ENCODE measurements at regions not wholly inside any gene's neighbourhood (a gene's known extent, or its start where the extent isn't known, plus 50 kb on each side); places are given as distances from the start of the nearest gene placed in this dataset.

DNA sequence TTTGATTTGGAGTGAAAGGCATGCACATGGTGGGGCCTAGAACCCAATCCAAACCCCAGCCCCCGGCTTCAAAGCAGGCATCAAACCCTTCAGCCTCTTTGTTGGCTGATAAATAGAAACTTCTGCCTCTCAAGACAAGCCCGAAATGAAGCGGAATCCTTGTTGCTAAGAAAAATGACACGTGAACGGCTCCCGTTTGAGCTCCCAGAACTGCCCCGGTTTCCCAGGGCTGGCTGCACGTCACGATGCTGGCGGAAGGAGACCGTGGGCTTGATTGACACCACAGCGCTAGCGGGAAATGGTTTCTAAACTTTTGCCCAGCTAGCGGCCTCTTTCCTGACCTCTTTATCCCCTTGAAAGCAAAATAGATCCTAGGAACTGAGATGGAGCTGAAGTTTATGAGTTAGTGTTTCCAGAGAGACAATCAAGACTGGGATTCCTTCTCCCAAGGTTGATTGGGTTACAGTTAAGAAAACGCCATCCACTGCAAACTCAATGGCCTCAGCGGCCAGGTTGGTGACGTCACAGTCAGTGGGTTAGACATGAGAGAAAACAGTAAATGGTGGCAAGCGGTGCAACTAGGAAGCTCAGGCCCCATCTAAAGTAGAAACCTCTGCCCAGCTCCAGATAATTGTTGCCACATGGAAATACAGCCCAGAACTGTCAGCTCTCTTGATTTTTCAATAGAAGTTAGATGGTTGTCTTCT lies 117.0 kb downstream of the ANKRD60 start:
- DNase-seq (ENCODE audit: low read depth in 3 of 3): no peak

DNA sequence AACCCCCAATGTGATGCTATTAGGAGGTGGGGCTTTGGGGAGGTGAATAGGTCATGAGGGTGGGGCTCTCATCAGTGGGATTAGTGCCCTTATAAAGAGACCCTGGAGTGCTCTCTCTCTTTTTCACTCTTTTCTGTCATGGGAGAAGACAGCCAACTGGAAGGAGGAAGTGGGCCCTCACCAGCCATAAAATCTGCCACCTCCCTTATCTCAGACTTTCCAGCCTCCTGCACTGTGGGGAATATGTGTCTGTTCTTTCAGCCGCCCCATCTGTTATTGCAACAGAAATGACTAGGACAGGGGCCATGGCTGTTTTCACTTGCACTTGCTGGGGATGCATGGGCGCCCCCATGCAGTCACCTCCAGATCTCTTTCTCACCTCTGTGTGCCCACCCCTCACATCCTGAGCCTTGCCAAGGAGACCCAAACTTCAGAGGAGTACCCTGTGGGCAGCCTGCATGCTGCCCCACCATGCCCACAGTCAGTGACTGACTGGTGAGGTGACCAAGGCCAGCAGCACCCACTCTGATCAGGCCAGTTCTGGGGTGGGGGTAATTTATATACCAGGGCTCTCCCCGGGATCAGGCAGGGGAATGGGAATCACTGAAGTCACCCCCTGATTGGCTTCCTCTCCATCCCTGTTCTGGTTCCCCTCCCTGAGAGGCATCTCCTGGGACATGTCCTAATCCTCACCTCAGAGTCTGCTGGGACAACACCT lies 118.4 kb downstream of the ANKRD60 start:
- DNase-seq (ENCODE audit: low read depth in 3 of 3): no peak

DNA sequence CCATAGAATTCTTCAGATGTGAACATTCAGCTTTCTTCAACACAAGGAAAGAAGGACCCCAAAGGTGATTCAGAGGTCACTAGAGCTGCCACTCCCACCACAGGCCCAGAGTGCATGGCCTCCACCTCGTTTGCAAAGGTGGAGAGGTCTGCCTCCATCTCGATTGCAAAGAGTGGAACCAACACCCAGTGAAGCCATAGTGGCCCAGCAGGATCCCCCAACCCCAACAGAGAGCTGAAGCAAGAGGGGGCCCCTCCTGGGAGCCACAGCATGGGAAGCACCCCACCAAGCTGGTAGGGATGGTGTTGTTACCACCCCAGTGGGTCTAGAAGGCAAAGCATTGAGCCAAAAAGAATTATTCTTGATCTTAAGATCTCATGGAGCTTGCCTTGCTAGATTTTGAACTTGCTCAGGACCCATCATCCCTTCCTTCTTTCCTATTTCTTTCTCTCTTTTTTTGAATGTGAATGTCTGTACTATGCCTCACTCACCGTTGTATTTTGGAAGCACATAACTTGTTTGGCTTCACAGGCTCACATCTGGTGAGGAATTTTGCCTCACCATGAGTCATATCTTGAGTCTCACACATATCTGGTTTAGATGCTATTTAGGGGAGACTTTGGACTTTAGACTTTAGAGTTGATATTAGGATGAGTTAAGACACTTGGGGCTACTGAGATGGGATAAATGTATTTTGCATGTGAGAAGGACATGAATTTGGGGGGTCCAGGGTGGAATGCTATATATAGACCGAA lies 119.2 kb downstream of the ANKRD60 start:
- DNase-seq (ENCODE audit: low read depth in 3 of 3): no peak

- no peak for DNase-seq (ENCODE audit: low read depth in 3 of 3)
Observed at GRCh38 chr20:58107533-58107932, 120.9 kb downstream of the ANKRD60 start.

- no peak for DNase-seq (ENCODE audit: low read depth in 3 of 3)
Observed at GRCh38 chr20:58106143-58106750, 122.2 kb downstream of the ANKRD60 start.

DNA sequence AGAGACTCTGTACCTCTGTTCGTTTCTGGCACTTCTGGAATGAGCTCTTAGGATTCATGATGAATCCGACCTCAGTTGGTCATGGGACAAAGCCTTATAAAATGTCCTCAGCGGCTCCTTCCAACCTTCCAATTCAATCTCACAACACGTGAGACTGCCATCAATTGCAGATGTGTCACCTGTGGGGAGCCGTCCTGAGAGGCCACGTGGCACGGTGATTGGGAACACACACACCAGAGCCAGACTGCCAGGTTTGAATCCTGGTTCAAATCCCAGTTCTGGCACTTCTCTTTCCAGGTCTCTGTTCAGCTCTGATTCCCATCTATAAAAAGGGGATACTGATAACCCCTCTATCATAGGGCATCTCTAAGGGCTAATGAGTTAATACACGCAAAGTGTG lies 124.5 kb downstream of the ANKRD60 start:
- DNase-seq (ENCODE audit: low read depth in 3 of 3): no peak

DNA sequence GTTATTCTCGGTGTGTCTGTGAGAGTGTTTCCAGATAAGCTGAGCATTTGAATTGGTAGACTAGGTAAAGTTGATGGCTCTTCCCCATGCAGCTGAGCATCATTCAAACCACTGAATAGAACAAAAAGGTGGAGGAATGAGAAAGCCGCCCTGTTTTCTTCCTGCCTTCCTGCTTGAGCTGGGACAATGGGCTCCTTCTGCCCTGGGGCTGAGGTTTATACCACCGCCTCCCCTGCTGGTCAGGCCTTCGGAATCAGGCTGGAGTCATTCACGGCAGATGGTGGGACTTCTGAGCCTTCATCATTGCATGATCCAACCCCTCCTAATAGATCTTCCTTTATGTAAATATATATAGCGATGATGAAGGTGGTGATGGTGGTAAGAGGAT lies 124.9 kb downstream of the ANKRD60 start:
- DNase-seq (ENCODE audit: low read depth in 3 of 3): no peak

GRCh38 chr20:58102744-58103516 lies 125.5 kb downstream of the ANKRD60 start:
- peak in 2 of 3 experiments; percentile 5 to 45 for DNase-seq (ENCODE audit: low read depth in 3 of 3)

DNA sequence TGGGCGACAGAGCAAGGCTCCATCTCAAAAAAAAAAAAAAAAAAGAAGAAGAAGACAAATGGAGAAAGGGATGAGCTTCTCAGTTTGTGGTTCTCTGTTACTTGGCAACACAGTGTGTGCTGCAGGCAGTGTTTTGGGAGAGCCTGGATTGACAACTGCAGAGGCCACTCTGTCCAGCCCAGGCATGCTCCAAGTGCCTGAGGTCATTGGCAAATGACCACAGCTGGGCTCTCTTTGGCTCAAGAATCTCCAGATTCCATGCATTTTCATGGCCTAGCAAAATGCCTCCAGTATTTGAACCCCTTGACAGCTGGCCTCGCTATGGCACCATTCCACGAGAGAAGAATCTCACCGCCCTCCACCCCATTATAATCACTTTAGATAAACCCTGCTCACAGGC lies 126.2 kb downstream of the ANKRD60 start:
- DNase-seq (ENCODE audit: low read depth in 3 of 3): no peak

- DNase-seq (ENCODE audit: low read depth in 3 of 3): no peak
Observed at GRCh38 chr20:58100731-58101356, 127.6 kb downstream of the ANKRD60 start.

DNA sequence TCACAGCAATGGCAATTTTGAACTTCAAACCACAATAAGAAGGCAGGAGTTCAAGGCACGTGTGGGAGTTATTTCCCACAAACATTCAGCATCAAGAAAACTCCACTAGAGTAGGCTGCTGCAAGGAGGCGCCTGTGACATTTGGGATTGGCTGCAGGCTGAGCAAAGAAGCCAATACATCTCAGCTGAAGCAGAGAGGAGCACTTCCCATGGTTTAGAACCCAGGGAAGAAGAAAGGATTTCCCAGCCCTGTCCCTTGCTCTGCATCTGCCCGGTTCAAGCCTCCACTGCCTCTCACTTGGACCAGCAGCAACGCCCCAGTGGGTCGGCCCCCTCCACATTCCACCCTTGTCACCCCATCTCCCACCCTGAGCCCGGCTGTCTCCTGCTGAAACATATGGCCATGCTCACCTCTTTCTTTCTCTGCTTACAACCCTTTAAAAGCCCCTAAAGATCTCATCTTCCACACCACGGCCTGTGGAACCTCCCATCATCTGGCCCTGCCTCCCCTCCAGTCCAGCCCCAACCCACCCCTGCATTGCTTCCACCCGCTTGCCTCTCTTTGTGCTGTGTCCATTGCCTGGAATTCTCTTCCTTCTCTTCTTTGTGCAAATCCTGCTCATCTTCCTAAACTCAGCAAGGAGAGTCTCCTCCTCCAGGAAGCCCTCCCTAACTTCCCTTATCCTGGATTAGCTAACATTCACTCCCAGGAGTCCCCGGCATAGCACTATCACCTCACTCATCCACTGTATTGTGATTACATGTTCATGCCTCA lies 128.3 kb downstream of the ANKRD60 start:
- no peak for DNase-seq (ENCODE audit: low read depth in 3 of 3)

GRCh38 chr20:58099291-58099935 lies 129.0 kb downstream of the ANKRD60 start:
- DNase-seq (ENCODE audit: low read depth in 3 of 3): no peak

GRCh38 chr20:58098571-58098970 lies 129.9 kb downstream of the ANKRD60 start:
- no peak for DNase-seq (ENCODE audit: low read depth in 3 of 3)

- no peak for DNase-seq (ENCODE audit: low read depth in 3 of 3)
Observed at GRCh38 chr20:58097943-58098342, 130.5 kb downstream of the ANKRD60 start.

GRCh38 chr20:58097429-58097828 lies 131.0 kb downstream of the ANKRD60 start:
- no peak for DNase-seq (ENCODE audit: low read depth in 3 of 3)

- DNase-seq (ENCODE audit: low read depth in 3 of 3): no peak
Observed at GRCh38 chr20:58096880-58097423, 131.5 kb downstream of the ANKRD60 start.

- DNase-seq (ENCODE audit: low read depth in 3 of 3): no peak
Observed at GRCh38 chr20:58094698-58095097, 133.8 kb downstream of the ANKRD60 start.

DNA sequence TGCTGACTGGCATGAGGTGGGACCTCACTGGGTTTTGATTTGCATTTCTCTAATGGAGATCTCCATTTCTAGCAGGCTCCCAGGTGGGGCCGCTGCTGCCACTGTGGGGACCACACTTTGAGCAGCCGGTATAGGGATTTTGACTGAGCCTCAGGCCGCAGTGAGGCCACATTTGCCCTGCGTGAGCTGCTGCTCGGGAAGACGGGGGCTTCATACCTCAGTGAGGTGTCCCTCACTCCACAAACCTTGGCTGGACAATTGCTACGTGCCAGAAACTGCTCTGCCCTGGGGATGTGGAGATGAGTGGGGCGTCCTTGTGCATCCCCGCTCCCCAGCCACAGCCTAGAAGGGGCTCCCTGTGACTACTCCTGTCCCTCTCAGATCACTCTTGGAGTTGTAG lies 134.3 kb downstream of the ANKRD60 start:
- no peak for DNase-seq (ENCODE audit: low read depth in 3 of 3)

- DNase-seq (ENCODE audit: low read depth in 3 of 3): no peak
Observed at GRCh38 chr20:58092871-58093270, 135.6 kb downstream of the ANKRD60 start.

All from stimulated activated CD4-positive, alpha-beta T cell treated with anti-CD3 and anti-CD28 coated beads, TNF-alpha, amount 100 ng/mL, for 24 hours (primary cell).